GM18861 (cell line): ENCODE measurements at regions not wholly inside any gene's neighbourhood (a gene's known extent, or its start where the extent isn't known, plus 50 kb on each side); places are given as distances from the start of the nearest gene placed in this dataset.
A peak's percentile ranks its signal among the peaks of the same experiment; 100 is the strongest.
"Not testable (repeated sequence)": the region's sequence is repeated elsewhere in the genome, so short reads cannot be mapped to it uniquely, and the experiment has no call there.

Experiments used
- ATAC-seq: cut with Tn5 transposase; IDR thresholded peaks from one replicate; pipeline ENCODE4 v1.9.1; 2021; ENCODE audit not compliant: unreplicated experiment

DNA sequence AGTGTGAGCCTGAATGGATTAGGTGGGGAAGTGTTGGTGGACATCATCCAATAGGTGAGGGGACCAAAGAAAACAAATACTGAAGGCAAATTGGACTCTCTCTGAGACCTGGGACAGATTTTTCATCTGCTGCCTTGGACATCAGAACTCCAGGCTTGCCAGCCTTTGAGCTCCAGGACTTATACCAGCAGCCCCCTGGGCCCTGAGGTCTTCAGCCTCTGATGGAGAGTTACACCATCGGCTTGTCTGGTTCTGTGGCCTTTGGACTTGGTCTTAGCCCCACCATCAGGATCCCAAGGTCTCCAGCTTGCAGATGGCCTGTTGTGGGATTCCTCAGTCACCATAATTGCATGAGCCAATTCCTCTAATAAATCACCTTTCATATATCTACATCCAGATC, 80.8 kb upstream of the SLC8A3 start:
- ATAC-seq, result no peak

DNA sequence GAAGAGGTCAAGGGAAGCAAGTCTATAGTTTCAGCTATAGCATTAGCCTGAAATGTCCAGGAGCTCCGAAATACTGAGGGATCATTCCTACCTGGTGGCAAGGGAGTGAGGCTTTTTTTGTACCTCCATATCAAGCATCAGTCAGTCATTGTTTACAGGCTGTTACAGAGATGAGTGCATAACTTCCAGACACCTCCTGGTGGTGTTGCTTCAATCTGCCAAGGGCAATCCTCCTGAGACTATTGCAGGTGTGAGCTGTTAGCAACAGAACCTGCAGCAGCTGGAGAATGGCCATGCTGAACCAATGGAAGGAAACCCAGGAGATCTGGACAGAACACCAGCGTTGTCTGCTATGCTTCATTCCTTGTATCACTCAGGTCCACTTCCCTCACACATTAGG, 80.0 kb upstream of the SLC8A3 start:
- ATAC-seq, result no peak

DNA sequence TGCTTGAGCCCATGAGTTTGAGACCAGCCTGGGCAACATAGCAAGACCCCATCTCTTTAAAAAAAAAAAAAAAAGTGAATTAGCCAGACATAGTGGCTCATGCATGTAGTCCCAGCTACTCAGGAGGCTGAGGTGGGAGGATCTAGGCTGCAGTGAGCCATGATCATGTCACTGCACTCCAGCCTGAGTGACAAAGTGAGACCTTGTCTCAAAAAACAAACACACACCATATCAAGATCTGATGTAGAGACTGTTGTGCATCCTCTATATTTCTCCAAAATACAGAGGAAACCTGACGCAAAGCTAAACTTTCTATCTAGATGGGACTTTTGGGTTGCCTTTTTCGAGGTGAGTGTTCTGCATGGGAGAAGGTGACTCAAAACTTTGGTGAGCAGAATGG, 77.4 kb upstream of the SLC8A3 start:
- ATAC-seq, result no peak

DNA sequence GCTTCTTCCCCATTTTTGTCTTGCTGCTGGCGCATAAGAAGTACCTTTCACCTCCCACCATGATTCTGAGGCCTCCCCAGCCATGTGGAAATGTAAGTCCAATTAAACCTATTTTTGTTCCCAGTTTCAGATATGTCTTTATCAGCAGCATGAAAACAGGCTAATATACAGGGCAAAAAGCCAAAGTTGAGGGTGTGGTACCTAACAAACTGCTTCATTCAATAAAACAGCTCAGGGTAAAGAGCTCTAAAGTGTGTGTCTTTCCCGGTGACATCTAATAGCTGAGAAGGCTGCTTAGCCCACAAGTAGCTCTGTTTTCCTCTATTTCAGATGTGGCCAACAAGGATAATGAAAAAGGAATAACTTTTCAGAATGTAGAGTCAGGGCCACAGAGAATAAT, 76.7 kb upstream of the SLC8A3 start:
- ATAC-seq, result no peak

DNA sequence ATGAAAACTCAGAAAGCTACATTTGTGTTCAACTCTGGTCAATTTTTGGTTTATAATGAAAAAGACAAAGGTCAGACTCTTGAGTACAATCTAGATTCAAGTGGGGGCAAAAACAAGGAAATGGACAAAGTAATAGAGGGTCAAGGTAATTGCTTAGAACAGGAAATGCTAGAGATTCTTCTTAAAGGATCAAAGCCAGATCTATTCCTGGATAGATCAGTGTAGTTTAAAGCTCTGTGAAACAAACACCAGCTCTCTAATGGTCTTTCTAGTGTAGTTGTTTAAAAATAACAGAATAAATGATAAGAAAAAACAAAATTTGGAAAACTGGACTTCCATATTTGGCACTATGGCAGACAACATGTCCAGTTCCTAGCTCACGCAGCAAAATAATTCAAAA, 70.7 kb upstream of the SLC8A3 start:
- ATAC-seq, result no peak

DNA sequence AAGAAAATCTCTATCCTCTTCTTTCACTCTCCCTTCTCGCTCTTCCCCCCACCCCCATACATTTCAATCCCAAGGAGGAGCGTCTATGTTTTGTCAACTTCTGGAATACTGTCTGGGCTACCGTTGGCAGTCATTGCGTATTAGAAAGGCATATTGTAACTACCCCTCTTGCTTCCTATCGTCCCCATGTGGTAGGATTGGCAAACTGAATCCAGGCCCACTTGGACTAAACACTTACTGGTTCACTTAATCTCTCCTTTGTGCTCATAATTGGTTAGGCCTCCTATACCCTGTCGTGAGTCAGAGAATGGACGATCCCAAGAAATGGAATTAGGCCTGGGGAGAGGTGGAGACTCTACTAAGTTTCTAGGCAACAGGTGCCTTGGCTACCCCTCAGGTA, 68.8 kb upstream of the SLC8A3 start:
- no peak for ATAC-seq

DNA sequence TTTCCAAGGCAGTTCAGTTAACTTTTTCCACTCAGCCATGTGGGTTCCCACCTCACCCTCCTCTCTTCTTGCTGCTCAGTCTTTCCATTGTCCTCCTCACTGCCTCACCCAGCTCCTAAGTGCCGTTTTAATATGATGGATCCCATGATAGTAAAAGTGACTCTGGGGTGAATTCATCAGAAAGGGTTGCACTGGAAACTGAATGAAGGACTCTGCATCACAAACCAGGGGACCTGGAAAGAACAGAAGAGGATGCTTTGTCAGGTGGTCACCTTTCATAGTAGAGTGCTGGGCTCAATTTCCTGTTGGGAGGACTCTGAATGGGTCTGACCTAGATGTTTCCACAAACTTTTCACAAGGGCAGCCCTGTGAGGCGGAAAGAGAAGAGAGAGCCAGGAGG, 67.8 kb upstream of the SLC8A3 start:
- no peak for ATAC-seq

DNA sequence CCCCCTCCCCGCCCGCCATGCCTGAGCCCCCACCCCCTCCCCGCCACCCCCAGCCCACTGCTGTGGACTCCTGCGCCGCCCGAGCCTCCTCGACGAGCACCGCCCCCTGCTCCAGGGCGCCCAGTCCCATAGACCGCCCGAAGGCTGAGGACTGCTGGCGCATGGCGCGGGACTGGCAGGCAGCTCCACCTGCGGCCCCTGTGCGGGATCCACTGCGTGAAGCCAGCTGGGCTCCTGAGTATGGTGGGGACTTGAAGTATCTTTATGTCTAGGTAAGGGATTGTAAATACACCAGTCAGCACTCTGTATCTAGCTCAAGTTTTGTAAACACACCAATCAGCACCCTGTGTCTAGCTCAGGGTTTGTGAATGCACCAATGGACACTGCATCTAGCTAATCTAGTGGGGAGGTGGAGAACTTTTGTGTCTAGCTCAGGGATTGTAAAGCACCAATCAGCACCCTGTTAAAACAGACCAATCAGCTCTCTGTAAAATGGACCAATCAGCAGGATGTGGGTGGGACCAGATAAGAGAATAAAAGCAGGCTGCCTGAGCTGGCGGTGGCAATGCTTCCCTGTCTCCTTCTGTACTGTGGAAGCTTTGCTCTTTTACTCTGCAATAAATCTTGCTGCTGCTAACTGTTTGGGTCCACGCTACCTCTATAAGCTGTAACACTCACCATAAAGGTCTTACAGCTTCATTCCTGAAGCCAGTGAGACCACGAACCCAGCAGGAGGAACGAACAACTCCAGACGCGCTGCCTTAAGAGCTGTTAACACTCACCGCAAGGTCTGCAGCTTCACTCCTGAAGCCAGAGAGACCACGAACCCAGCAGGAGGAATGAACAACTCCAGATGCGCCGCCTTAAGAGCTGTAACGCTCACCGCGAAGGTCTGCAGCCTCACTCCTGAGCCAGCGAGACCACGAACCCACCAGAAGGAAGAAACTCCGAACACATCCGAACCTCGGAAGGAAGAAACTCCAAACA, 66.6 kb upstream of the SLC8A3 start:
- ATAC-seq, result not testable (repeated sequence)

DNA sequence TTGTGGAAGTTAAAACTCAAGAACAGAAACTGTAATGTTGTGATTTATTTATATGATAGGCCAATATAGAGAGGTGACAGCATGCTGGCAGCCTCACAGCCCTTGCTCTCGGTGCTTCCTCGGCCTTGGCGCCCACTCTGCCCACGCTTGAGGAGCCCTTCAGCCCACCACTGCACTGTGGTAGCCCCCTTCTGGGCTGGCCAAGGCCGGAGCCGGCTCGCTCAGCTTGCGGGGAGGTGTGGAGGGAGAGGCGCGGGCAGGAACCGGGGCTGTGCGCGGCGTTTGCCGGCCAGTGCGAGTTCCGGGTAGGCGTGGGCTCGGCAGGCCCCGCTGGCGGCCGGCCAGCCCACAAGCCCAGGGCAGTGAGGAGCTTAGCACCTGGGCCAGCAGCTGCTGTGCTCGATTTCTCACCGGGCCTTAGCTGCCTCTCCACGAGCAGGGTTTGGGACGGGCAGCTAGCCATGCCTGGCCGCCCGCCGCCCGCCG, 65.8 kb upstream of the SLC8A3 start:
- no peak for ATAC-seq

DNA sequence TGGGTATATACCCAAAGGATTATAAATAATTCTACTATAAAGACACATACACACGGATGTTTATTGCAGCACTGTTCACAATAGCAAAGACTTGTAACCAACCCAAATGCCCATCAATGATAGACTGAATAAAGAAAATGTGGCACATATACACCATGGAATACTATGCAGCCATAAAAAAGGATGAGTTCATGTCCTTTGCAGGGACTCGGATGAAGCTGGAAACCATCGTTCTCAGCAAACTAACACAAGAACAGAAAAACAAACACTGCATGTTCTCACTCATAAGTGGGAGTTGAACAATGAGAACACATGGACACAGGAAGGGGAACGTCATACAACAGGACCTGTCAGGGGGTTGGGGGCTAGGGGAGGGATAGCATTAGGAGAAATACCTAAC, 64.8 kb upstream of the SLC8A3 start:
- ATAC-seq, result not testable (repeated sequence)

DNA sequence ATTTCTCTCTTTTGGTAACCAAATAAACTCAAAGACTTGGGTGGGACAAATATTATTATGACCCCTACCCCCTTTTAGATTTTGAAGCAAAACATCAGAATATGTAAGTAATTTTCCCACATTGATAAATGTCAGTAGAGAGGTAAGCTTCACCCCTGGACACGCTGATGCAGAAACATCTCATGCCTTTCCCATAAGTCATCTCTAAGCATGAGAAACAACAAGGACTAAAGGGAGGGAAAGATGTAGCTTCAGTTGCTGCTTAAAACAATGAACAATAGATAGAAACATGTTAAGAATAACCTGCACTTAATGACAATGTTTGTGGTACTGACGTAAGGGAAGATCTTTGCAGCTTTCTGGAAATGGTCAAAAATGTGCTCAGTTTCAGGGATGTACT, 56.3 kb upstream of the SLC8A3 start:
- no peak for ATAC-seq

DNA sequence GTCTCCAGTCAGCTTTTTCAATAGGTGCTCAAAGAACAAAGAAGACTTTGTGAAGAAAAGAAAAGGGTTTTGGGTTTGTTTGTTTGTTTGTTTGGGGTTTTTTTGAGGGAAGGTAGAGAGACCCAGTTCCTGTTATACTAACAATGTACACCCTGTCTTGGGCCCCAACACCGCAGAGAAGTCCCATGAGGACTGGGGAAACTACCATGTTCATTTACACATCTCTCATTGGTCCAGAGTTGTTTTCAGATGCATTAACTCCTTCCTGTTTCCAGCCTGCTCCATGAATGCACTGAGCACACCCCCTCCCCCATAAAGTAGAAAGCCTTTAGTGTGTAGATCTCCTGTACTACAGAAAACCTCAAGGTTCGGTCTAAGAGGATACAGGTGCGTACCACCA, 51.1 kb upstream of the SLC8A3 start:
- peak; percentile 85 for ATAC-seq

DNA sequence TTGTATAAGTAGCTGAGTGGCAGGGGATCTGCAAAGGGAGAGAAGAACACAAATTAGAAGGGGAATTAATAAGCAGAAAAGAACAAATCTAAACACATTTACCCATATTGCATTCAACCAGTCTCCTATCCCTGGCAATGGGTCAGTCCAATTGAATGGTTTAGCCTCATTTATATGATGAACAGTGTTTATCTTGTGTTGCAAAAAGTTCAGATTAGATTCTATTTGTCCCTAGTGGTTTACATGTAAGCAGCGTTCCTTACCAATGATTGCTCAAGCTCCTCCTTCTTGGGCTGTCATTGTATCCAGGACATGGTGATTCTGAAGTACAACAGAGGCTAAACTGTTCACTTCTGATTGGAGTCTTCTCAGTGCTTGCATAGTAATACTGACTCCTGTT, 49.9 kb upstream of the SLC8A3 start:
- not testable (repeated sequence) for ATAC-seq
